TTC549 (cell line): ENCODE measurements at regions not wholly inside any gene's neighbourhood (a gene's known extent, or its start where the extent isn't known, plus 50 kb on each side); places are given as distances from the start of the nearest gene placed in this dataset.
"Not testable (repeated sequence)": the region's sequence is repeated elsewhere in the genome, so short reads cannot be mapped to it uniquely, and the experiment has no call there.

Experiments
- FAIRE-seq: peaks from 2 replicates; lab custom pipeline; 2012; peaks lifted over from hg19 to GRCh38; lab: Jason Lieb, UNC

DNA sequence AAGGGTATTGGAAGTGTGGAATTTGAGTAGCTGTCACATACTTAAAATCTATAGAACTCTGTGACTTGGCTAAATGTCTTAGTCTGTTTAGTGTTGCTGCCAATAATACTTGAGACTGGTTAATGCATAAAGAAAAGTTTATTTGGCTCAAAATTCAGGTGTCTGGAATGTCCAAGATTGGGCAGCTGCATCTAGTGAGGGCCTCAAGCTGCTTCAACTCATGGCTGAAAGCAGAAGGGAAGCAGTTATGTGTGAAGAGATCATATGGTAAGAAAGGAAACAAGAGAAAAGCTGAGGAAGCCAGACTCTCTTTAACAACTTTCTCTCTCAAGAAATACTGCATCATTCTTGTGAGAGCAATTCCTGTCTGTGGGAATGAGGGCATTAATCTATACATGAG is 1043.3 kb upstream of the CDH6 start:
- no peak for FAIRE-seq

DNA sequence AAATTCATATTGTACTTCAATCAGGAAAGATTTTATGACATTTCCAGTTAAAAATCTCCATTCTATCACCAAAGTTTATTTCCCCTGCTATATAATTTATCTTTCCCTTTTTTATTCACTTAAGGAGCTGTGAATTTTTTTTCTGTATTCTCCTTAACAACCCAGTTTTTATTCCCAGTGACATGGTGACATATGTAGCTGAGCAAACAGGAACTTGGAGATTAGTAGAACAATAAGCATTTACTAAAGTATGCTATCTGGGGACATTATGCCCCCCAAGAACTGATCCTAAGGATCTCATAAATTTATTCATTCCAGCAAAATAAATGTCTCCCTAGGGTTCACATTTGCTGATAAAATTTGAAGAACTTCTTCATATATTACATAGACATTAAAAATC is 1044.0 kb upstream of the CDH6 start:
- FAIRE-seq = no peak

DNA sequence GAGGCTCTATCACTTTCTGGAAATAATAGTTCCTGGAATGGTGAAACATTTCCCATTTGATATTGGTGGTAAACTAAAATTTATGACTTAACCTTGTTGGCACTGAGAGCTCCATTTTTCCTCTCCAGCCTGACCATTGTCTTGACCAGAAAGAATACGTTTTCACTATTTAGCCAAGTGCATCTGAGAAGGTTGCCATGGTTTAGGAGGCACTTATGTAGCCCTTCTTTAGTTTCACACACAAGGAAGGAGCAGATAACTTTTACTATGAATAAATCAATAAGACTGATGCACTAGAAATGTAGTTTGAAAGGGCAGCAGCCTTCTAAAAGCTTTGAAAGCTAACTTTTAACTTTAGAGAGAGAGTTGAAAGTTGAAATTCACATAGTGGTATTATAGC is 1045.5 kb upstream of the CDH6 start:
- FAIRE-seq = no peak

DNA sequence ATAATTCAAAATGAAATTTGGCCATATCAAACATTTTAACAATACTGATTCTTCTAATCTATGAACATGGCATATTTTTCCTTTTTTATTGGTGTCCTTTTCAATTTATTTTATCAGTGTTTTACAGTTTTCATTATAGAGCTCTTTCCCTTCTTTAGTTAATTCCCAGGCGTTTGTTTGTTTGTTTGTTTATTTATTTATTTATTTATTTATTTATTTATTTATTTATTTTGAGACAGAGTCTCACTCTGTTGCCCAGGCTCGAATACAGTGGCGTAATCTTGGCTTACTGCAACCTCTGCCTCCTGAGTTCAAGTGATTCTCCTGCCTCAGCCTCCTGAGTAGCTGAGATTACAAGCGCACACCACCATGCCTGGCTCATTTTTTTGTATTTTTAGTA is 1049.4 kb upstream of the CDH6 start:
- FAIRE-seq = not testable (repeated sequence)

DNA sequence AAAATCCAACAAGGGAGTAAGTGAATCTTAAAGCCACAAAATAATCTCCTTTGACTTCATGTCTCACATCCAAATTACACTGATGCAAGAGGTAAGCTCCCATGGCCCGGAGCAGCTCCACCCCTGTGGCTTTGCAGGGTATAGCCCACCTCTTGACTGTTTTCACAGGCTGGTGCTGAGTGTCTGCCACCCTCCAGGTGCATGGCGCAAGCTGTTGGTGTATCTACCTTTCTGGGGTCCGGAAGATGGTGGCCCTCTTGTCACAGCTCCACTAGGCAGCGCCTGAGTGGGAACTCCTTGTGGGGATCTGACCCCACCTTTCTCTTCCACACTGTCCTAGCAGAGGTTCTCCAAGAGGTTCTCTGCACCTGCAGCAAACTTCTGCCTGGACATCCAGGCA is 1051.1 kb upstream of the CDH6 start:
- no peak for FAIRE-seq

DNA sequence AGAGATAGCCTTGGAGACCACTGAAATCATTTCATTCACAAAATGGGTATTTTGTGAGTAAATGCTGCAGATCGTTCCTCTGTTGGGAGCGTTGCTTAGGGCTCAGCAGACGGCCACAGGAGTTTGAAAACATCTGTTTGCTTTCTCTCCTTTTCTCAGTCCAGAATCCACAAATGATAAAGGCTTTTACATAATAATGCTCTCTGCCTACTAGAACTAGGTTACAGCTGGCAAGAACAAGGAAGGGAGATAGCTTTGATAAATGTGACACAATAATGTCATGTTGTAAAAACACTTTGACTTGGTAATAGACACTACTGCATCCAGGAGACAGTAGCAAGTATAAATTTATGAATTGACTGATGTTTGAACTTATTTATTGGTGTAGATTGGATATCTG is 1072.4 kb upstream of the CDH6 start:
- FAIRE-seq = no peak

DNA sequence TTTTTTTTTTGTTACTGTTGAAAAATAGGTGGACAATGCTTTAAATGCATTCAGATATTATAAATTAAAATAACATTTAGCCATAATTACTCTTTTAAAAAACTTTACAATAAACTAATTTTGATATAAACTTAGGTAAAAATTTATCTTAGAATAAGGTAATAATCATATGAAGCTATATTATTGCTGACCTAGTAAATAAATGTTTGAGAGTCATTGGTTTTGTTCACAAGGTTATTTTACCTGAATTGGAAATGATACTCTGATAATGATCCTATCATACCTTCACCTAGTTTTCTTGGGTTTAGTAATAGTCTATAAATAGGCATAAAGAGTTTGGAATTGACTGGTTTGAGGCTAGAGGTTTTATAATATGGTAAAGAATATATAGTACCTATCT is 1076.4 kb upstream of the CDH6 start:
- FAIRE-seq = no peak

DNA sequence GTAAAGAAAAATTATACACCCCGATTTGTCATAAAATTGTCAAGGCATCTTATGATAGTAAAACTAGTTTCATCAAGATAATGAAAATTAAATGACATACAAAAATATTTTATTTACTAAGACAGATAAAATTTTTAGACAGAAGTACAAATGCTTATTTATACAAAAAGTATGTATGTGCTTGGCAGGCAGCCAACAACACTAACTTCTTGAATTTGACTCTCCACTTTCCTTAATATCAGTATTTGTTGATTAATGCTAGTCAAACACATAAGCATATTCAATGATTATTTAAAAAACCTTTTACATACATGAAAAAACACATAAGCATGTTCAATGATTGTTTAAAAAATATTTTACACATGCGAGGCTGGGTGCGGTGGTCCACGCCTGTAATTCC is 1079.9 kb upstream of the CDH6 start:
- FAIRE-seq = no peak

DNA sequence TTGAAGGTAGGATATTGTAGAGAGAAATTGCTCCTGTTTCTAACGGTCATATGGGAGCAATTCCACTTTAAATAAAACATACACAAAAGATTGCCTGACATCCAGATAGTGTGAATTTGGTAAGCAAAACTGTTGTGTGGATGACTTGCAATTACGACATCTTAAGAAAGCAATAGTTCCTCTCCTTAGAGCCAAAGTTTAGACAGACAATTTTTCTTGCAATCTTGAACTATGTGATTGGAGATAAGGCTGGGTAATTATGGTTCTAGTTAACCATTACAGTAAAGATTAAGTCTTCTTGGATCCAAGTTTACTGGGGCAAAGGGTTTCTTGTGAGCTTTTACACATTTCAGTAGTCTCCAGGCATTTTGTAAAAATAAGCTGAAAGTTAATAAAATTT is 1080.6 kb upstream of the CDH6 start:
- FAIRE-seq = no peak

DNA sequence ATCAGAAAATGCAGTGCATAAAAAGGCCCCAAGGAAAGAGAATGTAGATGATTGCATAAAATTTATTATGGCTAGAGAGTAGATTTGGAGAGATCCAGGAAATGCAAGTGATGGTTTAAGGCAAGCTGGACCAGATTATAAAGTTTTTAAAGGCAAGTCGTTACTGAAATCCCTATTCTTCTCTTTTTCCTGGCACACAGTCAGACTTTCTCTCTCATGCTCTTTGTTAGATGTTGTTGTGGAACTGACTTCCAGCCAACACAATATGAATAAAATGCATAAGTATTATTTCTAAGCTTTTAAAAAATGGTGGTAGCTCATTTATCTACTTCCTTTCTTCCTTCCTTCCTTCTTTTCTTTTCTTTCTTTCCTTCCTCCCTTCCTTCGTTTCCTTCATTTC is 1085.4 kb upstream of the CDH6 start:
- no peak for FAIRE-seq

DNA sequence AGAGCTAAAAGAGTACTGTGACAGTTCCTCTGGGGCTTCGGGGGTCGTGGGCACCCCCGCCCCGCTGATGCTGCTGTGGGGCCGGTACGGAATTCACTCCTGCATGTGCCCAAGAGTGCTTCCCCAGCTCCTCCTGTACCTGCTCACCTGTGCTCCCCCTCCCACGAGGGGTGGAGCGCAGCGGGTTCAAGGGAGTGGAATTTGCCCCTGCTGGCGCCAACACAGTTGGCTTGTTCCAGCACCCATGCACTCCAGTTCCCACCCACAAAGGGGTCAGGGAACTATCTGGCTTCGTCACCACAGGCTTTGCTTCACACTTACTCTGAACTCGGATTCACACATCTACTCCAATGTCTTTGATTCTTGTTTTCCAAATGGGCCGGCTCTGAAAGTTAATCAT is 1086.9 kb upstream of the CDH6 start:
- no peak for FAIRE-seq

DNA sequence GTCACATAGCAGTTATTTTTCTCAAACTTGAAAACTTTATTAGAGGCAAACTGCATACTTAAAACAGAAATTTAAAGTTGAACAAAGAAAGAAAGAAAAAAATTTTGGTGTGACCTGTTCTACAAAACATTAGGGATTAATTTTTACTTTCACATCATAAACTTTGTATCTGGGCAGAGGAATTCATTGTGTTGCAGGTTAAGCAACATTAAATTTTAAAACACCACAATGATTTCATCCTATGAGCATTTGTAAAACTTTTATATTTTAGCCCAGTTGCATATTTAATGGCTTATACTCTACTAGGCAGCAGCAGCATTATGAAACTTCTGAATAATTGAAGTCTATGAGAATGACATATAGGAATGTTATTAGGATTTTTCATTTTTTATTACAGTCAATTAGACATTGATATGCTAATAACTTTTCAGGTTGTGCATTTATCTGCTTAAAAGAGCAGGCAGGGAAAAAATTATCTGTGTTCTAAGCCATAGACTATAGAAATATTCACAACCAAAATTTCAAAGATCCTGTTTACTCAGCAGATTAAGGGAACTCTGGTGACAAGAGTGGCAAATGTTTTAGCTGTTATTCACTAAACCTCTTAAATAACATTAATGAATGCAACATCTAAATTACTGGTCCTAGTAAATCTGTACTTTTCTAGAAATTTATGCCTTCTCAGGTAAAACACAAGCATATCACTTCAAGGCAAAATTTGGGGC is 1088.5 kb upstream of the CDH6 start:
- no peak for FAIRE-seq

DNA sequence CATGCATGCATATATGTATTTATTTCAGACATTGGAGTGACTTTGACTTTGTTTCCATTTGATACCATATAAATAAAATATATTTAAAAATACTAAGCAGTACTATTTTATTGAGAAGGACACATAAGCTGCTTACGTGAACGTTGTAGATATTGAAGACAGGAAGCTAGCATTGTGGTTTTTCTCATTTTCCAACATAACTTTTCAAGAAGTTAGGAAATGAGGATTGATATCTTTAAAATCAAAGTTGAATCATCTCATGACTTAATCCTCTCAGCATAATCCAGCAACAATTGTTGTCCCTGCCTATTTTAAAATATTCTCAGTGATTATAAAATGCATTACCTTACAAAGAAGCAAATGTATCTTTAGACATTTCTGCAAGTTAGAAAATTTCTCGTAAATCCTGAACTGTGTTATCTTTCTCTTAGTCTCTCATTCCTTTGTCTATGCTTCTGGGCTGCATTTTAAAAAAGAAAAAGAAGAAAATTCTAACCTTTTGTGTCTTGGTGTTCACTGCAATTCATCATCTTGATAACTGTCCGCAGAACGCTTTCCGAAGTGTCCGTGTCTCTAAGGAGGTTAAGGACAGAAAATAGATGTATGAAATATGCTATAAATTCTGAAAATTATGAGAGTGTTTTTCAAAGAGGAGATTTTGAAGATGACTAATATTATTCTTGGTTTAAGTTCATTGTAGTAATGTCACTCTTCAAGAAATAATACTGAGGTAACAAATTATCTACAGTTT is 1089.9 kb upstream of the CDH6 start:
- FAIRE-seq = no peak

DNA sequence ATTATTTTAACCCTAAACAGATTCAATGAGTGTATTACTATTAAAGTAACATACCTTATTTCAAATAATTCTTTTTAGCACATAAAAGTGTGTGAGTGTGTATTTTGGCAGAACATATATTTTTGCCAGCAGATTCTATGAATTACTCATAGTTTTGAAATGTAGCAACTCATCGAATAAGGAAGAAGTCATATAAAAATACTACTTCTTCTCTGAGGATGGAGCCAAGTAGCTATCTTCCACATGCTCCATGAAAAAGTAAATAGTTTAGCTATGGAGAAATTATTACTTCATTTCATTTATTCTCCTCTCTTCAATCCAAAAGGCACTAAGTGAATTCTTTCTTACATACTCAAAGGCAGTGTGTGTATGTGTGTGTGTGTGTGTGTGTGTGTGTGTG is 1090.4 kb upstream of the CDH6 start:
- no peak for FAIRE-seq

DNA sequence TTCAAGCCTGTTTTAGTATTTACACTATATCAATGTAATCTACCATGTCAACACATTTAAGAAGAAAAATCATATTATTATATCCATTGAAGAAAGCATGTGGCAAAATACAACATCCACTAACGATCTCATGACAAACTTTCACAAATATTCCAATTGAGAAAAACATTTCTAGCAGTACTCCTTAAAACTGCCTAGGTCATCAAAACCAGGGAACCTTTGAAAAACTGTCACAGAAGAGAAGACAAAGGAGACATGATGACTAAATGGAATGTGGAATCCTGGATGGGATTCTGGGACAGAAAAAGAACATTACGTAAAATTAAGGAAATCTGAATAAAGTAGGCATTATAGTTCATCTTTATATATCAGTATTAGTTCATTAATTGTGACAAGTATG is 1091.3 kb upstream of the CDH6 start:
- no peak for FAIRE-seq

DNA sequence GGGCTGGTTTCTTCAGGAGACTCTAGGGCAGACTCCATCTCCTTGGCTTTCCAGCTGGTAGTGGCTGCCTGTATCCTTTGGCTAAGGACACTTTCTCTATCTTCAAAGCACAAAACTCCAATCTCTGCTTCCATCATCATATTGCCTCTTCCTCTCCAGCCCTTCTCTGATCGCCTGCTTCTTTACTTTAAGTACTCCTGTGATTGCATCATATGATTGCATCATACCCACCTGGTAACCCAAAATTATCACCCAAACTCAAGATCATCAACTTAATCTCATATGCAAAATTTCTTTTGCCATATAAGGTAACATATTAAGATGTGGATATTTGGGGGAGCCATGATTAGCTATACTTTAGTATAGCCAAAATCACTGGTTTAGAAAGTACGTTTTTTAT is 1092.6 kb upstream of the CDH6 start:
- no peak for FAIRE-seq

DNA sequence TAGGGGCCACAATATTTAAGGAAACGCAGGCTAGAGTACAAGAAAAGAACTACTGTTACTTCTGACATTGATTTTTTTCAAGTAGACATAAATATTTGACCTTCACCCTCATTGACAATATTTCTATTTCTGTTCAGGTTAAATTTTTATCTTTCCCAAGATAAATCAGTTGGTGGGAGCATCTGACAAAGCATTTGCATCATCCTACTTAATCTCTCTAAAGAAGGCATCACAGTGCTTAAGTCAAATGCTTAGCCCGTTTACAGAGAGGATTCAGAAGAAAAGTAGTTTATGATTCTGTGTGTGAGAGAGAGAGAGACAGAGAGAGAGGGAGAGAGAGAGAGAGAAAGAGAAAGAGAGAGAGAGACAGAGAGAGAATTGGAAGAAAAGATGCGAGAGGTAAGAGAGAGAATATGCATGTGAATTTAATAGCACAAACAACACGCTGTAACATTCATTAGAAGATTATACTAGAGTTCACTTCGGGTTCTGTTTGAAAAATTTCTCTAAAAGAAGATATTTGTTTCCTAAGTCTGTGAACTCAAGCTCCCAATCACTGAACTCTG is 1093.3 kb upstream of the CDH6 start:
- no peak for FAIRE-seq

DNA sequence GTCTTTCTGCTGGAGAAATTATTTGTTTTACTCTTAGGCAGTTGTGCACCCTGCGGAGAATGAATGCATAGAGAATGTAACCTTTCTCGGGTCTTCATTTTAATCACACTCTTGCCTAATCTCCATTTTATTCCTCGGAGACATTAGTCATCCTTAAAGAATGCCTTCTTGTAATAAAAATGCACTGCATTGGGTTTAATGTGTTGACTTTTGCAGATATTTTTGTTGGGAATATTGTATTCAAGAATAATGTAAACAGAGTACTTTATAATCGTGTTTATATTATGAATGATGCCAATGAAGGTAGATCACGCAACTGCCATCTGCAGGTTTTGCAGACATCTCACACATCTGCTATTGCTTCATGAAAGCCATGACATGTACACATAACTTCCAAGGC is 1093.9 kb upstream of the CDH6 start:
- no peak for FAIRE-seq

DNA sequence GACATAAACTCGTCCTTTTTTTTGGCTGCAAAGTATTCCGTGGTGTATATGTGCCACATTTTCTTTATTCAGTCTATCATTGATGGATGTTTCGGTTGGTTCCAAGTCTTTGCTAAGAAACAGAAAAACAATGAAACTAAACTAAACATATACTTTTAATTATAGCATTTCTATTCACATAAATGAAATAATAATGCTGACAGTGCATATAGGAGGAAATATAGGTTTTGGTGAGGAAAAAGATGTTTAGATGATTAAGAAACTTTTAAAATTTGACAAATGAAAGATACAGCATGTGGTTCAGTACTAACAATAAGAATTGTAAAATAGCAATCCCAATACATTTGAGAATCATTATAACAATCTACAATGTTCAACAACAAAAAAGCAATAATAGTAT is 1094.5 kb upstream of the CDH6 start:
- no peak for FAIRE-seq

DNA sequence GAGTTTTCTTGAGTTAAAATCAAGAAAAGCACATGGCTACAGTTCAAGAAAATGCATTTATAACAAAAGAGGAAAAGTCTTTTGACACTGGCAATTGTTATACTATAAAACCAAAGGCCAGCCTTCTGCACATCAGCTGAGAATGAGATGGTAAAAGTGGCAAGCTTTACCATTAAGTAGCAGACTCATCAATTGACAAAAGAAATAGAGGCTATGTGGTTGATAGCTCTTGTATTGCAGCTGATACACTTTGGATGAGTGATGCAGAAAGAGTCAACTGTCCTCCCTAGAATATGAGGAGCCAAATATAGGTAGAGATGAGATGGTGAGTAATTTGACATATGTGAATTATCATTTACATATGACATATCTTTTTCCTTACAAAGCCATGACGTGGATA is 1100.9 kb upstream of the CDH6 start:
- FAIRE-seq = no peak

DNA sequence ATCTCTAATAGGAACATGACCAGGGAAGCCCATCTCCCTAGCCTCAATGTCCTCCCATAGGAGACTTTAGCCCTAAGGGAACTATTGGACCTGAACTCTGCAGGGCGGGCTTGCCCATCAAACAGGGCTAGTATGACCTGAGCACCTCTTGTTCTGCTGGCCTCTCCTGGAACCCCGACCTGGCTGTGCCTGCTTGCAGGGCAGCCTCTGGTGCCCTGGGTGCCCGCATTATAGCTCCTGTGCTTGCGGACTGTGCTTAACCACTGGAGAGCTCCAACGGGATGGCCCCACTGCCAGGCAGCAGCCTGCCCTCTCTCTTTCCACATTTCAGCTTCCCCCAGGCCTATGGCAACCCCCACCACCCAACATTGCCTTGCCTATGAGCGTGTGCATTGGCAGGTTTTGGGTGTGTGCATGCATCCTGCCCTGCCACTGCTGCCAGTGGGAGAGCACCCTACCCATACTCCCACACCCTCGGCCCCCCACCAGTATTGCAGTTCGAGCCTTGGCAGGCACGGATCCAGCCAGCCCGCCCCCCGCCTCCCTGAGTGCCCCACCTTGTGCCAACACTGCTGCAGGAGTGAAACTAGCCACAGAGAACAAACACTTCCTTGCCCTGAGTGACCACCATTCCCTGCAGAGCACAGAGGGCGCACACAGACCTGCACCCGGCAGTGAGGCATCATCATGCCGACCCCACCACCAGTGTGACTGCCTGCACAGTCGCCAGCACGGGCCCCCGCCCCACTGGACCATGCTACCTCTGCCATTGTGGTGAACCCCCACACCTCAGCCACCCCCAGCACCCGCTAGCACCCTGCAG is 1123.8 kb upstream of the CDH6 start:
- no peak for FAIRE-seq

DNA sequence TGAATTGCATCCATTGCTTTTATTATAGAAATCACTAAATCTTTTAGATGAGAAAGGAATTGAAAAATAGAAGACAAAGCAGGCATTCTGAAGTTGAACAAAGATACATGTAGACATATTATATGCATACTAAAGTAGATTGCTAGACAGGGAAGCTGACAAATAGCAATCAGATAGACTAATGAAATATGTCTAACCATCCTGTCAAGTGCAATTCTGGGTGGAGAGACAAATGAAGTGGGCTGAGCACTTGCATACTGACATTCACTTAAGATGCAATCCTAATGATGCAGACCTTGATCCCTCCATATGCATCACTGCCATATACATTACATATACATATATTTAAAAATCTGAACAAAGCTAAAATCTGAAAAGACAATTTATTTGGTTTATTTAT is 1130.0 kb upstream of the CDH6 start:
- FAIRE-seq = no peak

DNA sequence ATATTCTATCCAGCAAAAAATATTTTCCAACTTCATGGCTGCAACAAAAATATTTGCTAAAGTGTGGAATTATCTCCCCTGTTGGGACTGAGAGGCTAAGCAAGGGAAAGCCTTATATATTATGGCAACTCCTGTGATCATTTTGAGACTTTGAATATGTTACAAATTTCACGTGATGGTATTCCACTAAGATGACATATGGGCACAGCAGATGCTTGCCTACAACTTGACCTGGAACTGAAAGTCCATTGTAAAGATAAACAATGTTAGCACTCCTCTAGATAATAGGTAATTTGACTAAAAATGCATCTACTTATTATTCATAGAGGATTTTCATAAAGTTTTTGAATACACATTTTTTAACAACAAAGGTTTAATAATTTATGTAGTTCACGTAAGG is 1141.5 kb upstream of the CDH6 start:
- no peak for FAIRE-seq
